ENCODE measurements at regions not wholly inside any gene's neighbourhood (a gene's known extent, or its start where the extent isn't known, plus 50 kb on each side); places are given as distances from the start of the nearest gene placed in this dataset.

GRCh38 chr1:94738371-94738770, 81.8 kb upstream of the SLC44A3 start:
- peaks cover 11% of the 10 kb centered on the region; the same call in 1 of the 2 replicates for H3F3A ChIP-seq (ENCODE audit: insufficient read depth, low read depth)
- no peak for DNase-seq
- intact Hi-C loops (cut with micrococcal nuclease; ENCODE audit: unreplicated experiment), result no loop called here
- no TSS peak for BruUV-seq (replicated peaks)
- H4K20me1 ChIP-seq (ENCODE audit: insufficient read depth), result no peaks in the 10 kb centered on the region
- no peaks in the 10 kb centered on the region for H3K27me3 ChIP-seq (ENCODE audit: insufficient read depth, low read depth)
- H3K4me1 ChIP-seq (replicated peaks; ENCODE audit: insufficient read depth), result peaks cover 25% of the 10 kb centered on the region
- TF ChIP-seq CTCF (conservative IDR thresholded peaks at IDR 0.05), result no peak
- no peak for TF ChIP-seq EZH2 (IDR thresholded peaks at IDR 0.05; ENCODE audit: low read depth)
- 0 out of 2 replicates have a peak, but pooled peaks cover 6% of the 10 kb centered on the region for H3K9me3 ChIP-seq (ENCODE audit: insufficient read depth, low read depth)
- H2AFZ ChIP-seq, result no peak overlapping the region
- H3K4me2 ChIP-seq, result no peak overlapping the region
- CTCF ChIA-PET, result no interaction called here
- H3K79me2 ChIP-seq (ENCODE audit: low read depth), result no peaks in the 10 kb centered on the region
- no peak overlapping the region for H3K4me3 ChIP-seq
- H3K27ac ChIP-seq, result no peak overlapping the region
- POLR2A ChIA-PET (ENCODE audit: unreplicated experiment), result no interaction called here
- H3K9me2 ChIP-seq (ENCODE audit: insufficient read depth), result no peaks in the 10 kb centered on the region
- peaks cover 5% of the 10 kb centered on the region; the same call in 1 of the 2 replicates for H3K36me3 ChIP-seq (ENCODE audit: low read depth)

GRCh38 chr1:94737124-94737998, 82.8 kb upstream of the SLC44A3 start:
- Histone ChIP-seq H2AFZ (no peak overlapping the region), H3K79me2 (ENCODE audit: low read depth) (no peaks in the 10 kb centered on the region), H3K27me3 (ENCODE audit: insufficient read depth, low read depth) (no peaks in the 10 kb centered on the region), H3K4me3 (no peak overlapping the region), H3K9me3 (ENCODE audit: insufficient read depth, low read depth) (0 out of 2 replicates have a peak, but pooled peaks cover 6% of the 10 kb centered on the region), H3K9me2 (ENCODE audit: insufficient read depth) (no peaks in the 10 kb centered on the region), H3F3A (ENCODE audit: insufficient read depth, low read depth) (peaks cover 11% of the 10 kb centered on the region; the same call in 1 of the 2 replicates), H3K36me3 (ENCODE audit: low read depth) (peaks cover 5% of the 10 kb centered on the region; the same call in 1 of the 2 replicates), H4K20me1 (ENCODE audit: insufficient read depth) (no peaks in the 10 kb centered on the region), H3K27ac (no peak overlapping the region), H3K4me1 (replicated peaks; ENCODE audit: insufficient read depth) (peaks cover 25% of the 10 kb centered on the region), H3K4me2 (no peak overlapping the region)
- DNase-seq, result no peak
- intact Hi-C loops (cut with micrococcal nuclease; ENCODE audit: unreplicated experiment), result no loop called here
- TF ChIP-seq EZH2 (IDR thresholded peaks at IDR 0.05; ENCODE audit: low read depth), result no peak
- no peak for TF ChIP-seq CTCF (conservative IDR thresholded peaks at IDR 0.05)
- BruUV-seq (replicated peaks), result no TSS peak
- POLR2A ChIA-PET (ENCODE audit: unreplicated experiment), result no interaction called here
- CTCF ChIA-PET, result no interaction called here

GRCh38 chr1:94736549-94736948, 83.6 kb upstream of the SLC44A3 start:
- Histone ChIP-seq H3K4me1 (replicated peaks; ENCODE audit: insufficient read depth) (peaks cover 25% of the 10 kb centered on the region), H3K9me2 (ENCODE audit: insufficient read depth) (no peaks in the 10 kb centered on the region), H3K79me2 (ENCODE audit: low read depth) (no peaks in the 10 kb centered on the region), H4K20me1 (ENCODE audit: insufficient read depth) (no peaks in the 10 kb centered on the region), H3K9me3 (ENCODE audit: insufficient read depth, low read depth) (0 out of 2 replicates have a peak, but pooled peaks cover 6% of the 10 kb centered on the region), H3K27me3 (ENCODE audit: insufficient read depth, low read depth) (no peaks in the 10 kb centered on the region), H2AFZ (no peak overlapping the region), H3K27ac (no peak overlapping the region), H3K4me3 (no peak overlapping the region), H3K36me3 (ENCODE audit: low read depth) (peaks cover 12% of the 10 kb centered on the region), H3F3A (ENCODE audit: insufficient read depth, low read depth) (peaks cover 11% of the 10 kb centered on the region; the same call in 1 of the 2 replicates), H3K4me2 (no peak overlapping the region)
- no TSS peak for BruUV-seq (replicated peaks)
- no peak for DNase-seq
- intact Hi-C loops (cut with micrococcal nuclease; ENCODE audit: unreplicated experiment), result no loop called here
- ChIA-PET CTCF (interaction anchor here (0.6 kb wide), 1 partner anchor 743 kb away, joined by 3 read pairs; no protein-coding TSS in a partner anchor), POLR2A (ENCODE audit: unreplicated experiment) (interaction anchor here (0.7 kb wide), 1 partner anchor 195 kb away, joined by 5 read pairs; the partner anchor contains the start of gene F3)
- TF ChIP-seq EZH2 (IDR thresholded peaks at IDR 0.05; ENCODE audit: low read depth), result no peak
- no peak for TF ChIP-seq CTCF (conservative IDR thresholded peaks at IDR 0.05)

All from PC-9 (cell line).